Muscle of arm (tissue), 1 donor: ENCODE measurements at regions not wholly inside any gene's neighbourhood (a gene's known extent, or its start where the extent isn't known, plus 50 kb on each side); places are given as distances from the start of the nearest gene placed in this dataset.
"Not testable (repeated sequence)": the region's sequence is repeated elsewhere in the genome, so short reads cannot be mapped to it uniquely, and the experiment has no call there.

Experiments
- DNase-seq: peaks from one replicate; pipeline ENCODE4 v3.0.0-alpha.2; 2013

DNA sequence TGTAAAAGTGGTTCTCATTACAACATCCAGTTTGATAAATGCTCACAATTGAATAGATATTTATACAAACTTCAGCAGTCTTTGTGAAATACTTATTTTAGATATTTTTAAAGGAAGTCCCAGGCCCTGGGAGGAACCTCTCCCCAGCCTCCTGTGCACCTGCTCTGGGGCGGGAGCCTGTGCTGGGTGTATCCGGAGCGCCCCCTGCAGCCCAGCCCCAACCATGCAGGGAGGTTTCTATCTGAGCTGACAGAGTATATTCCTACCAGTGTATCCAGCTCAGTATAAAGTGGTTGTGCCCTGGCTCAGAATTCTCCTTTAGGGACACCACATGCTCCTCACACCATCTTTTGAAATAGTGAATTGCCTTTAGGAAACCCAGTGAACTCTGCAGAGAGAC, 851.8 kb downstream of the TMEM121 start:
- no peak for DNase-seq

DNA sequence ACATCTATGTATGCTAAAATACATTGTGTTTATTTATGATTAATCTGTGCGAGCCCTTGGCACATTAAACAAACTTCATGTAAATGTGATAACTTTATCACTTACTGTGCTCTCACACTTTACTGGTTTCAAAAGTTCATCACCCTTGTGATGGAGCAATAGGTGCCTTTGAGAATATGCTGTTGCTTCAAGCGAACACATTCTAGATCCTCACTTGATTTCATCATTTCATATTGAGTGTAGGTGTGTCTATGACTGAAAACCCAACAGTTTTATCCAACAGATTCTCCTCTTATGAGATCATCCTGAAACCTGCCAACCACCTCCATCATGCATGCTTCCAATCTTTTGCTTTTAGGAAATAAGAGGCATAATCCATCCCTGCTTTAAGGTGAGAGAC, 854.4 kb downstream of the TMEM121 start:
- no peak for DNase-seq

GRCh38 chr14:106389186-106389585, 862.8 kb downstream of the TMEM121 start:
- not testable (repeated sequence) for DNase-seq

DNA sequence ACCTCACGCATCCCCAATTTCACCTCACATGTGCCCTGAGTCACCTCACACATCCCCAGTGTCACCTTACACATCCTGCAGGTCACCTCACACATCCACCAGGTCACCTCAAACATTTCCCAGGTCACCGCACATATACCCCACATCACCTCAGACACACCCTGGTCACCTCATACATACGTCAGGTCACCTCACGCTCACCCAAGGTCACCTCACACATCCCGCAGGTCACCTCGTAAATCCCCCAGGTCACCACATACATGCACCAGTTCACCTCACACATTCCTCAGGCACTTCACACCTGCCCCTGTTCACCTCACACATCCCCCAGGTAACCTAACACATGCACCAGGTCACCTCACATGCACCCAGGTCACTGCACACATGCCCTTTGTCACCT, 864.0 kb downstream of the TMEM121 start:
- DNase-seq: no peak

DNA sequence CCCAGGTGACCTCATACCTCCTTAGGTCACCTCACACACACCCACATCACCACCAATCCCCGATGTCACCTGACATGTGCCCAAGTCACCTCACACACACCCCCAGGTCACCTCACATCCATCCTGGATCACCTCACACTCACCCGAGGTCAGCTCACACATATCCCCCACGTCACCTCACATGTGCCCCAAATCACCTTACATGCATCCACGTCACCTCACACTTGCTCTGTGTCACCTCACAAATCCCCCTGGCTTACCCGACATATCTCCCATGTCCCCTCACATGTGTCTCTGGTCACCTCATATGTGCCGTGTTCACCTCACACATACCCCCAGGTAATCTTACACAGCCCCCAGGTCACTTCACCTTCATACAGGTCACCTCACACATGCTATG, 864.6 kb downstream of the TMEM121 start:
- no peak for DNase-seq

DNA sequence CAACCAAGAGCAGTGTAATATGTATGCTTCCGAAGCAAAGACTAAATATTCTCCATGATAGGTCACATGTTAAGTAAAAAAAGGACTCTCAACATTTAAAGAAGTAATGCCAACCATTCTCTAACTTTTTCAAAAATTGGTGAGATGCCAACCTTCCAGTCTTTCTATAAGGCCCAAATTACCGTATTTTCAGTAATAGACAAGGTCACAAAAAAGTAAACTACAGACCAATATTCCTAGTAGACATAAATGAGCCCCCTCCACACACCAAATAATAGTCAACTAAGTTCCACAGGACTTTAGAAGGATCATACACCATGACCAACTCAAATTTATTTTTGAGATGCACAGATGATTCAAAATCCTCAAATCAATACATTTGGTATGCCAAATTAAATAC, 867.4 kb downstream of the TMEM121 start:
- DNase-seq: no peak

- no peak for DNase-seq
These were observed 869.2 kb downstream of the TMEM121 start for GRCh38 chr14:106395456-106396050.

- no peak for DNase-seq
These were observed 870.6 kb downstream of the TMEM121 start for GRCh38 chr14:106396999-106397398.

GRCh38 chr14:106398931-106399331, 872.5 kb downstream of the TMEM121 start:
- DNase-seq: not testable (repeated sequence)

DNA sequence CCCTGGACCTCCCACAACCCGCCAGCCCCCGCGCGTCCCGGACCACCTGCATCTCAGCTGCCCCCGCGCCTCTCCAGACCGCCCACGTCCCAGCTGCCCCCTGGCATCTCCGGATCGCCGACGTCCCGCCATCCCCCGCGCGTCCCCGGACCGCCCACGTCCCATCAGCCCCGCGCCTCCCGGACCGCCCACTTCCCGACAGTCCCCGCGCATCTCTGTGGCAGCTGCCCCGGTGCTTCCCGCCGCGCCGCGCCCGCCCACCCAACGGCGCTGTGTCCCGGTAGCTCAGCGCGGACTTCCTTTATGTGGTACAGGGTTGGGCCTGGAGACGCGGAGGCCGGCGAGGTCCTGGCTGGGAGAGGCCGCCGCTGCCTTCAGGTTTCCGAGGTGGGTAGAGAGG, 874.9 kb downstream of the TMEM121 start:
- not testable (repeated sequence) for DNase-seq

GRCh38 chr14:106410229-106410628, 883.8 kb downstream of the TMEM121 start:
- not testable (repeated sequence) for DNase-seq

- no peak for DNase-seq
These were observed 888.1 kb downstream of the TMEM121 start for GRCh38 chr14:106414464-106414863.

DNA sequence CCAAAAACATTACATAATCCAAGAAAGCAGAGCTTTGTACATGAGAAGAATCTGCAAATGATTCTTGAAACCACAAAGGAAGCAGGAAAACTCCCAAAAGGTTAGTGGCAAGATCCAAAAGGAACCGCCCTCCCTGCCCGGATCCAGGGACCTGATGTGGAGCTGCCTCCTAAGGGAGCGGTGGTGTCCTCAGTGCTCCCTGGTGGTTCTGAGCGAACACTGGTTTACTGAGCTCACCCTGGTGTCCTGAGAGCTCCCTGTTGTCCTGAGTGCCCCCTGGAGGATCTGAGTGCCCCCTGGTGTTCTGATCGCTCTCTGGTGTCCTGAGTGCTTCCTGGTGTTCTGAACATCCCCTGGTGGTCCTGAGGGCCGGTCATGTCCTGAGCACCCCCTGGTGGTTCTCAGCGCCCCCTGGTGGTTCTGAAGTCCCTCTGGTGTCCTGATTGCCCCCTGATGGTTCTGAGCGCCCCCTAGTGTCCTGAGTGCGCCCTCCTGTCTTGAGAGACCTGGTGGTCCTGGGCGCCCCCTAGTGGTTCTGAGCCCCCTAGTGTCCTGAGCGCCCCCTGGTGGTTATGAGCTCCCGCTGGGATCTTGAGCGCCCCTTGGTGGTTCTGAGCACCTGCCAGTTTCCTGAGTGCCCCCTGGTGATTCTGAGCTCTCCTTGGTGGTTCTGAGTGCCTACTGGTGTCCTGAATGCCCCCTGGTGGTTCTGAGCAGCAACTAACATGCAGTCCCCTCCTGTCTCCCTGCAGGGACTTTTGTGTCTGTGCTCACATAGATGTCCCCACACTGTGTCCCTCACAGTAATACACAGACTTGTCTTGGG, 891.1 kb downstream of the TMEM121 start:
- DNase-seq: no peak

- DNase-seq: no peak
These were observed 893.1 kb downstream of the TMEM121 start for GRCh38 chr14:106419376-106419965.

- DNase-seq: not testable (repeated sequence)
These were observed 895.1 kb downstream of the TMEM121 start for GRCh38 chr14:106421431-106422033.

- no peak for DNase-seq
These were observed 895.7 kb downstream of the TMEM121 start for GRCh38 chr14:106422066-106422465.

DNA sequence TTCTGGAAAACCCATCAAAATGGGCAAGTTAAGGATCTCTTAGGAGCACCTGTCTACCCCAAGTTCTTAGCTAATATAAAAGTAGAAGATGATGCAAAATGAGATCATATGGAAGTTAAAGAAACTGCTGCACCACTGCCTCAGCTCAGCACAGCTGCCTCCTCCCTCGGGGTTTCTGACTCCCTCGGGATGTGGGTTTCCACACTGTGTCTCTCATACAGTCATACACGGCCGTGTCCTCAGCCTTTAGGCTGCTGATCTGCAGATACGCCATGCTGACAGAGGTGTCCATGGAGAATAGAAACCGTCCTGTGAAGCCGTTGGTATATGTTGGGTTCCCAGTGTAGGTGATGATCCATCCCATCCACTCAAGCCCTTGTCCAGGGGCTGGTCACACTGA, 898.8 kb downstream of the TMEM121 start:
- not testable (repeated sequence) for DNase-seq

GRCh38 chr14:106436310-106436905, 910.0 kb downstream of the TMEM121 start:
- DNase-seq: no peak

DNA sequence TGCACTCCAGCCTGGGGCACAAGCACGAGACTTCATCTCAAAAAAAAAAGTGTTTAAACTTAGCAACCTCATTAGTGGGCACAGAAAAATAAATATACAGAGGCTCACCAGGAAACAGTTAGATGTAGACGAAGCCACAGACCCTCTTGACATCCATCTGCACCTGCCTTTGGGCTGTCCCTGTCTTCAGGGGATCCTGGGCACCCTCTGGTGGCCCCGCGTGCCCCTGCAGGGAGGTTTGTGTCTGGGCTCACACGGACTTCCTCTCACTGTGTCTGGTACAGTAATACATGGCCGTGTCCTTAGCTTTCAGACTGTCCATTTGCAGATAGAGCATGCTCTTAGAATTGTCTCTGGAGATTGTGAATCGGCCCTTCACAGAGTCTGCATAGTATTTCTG, 916.5 kb downstream of the TMEM121 start:
- no peak for DNase-seq

GRCh38 chr14:106455026-106455425, 928.6 kb downstream of the TMEM121 start:
- no peak for DNase-seq

DNA sequence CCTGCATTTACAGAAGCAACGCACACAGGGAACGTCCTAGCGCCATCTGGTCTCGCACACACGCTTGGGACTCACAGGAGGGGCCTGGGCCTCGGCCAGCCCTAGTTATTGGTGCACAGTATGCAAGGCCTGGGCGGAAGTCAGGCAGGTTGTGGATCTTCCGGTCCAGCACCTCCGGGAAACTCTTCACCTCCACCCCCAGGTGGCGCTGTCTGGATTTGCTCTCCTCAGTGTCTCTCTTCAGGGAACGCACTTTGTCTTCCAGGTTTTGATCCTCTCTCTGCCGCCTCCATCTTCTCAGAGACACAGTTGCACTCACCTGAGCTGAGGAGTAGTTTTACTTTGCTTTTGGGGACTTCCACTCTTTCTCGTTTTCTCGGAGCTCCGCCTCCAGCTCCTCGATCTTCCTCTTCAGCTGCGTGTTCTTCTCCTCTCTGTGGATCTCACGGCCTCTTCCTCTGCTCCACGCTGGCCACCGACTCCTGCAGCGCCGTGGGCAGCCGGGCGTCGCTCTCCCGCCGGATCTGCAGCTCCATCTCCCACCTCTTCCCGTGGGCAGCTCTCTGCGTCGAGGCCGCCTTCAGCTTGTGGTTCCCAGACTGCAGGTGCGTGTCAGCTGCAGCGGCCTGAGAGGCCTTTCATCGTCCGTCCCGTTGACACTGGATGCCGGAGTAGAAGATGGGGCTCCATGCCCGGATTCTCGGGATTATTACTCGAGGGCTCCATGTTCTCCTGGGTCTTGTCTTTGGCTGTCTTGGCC, 933.8 kb downstream of the TMEM121 start:
- DNase-seq: no peak

DNA sequence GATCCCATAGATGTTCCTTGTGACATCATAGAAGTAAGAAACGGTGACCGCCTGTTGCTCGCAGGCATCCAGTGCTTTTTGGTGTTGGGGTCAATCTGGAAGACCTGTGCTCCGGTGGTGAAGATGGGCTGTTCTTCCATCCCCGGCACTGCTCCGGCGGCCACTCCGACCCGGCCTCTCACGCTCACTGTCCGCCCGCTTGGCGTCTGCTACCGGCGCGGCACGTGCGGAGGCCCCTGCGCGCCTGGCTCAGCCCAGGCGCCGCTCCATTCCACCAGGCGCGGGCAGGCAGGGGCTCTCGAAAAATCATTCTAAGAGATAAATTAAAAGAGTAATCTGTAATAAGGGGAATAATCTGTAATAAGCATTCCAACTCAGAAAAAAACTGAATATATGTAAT, 934.5 kb downstream of the TMEM121 start:
- DNase-seq: no peak
